AG10803 (cell line): ENCODE measurements at regions not wholly inside any gene's neighbourhood (a gene's known extent, or its start where the extent isn't known, plus 50 kb on each side); places are given as distances from the start of the nearest gene placed in this dataset.
"Not testable (repeated sequence)": the region's sequence is repeated elsewhere in the genome, so short reads cannot be mapped to it uniquely, and the experiment has no call there.

Source experiments
- DNase-seq: peaks from one replicate; pipeline ENCODE4 v3.0.0; 2010; ENCODE audit warnings: low read depth
- H3K4me3 ChIP-seq: 2 replicates; pipeline ENCODE4 v1.5.1; 2011; ENCODE audit warnings: mild to moderate bottlenecking, low read length, control low read depth
- CTCF ChIP-seq: conservative IDR thresholded peaks from 2 replicates; pipeline ENCODE4 v1.5.1; 2011; ENCODE audit warnings: mild to moderate bottlenecking, low read length, control low read depth, inconsistent platforms

GRCh38 chr4:177191586-177191985 is 118.1 kb upstream of the NEIL3 start:
- no peak for TF ChIP-seq CTCF
- no peak for DNase-seq
- H3K4me3 ChIP-seq: no peak overlapping the region

- no peak for TF ChIP-seq CTCF
Observed at GRCh38 chr4:177191991-177192390, 117.7 kb upstream of the NEIL3 start.

GRCh38 chr4:177193024-177193715 is 116.5 kb upstream of the NEIL3 start:
- H3K4me3 ChIP-seq, DNase-seq: not testable (repeated sequence)

More at GRCh38 chr4:177191991-177192390, 117.7 kb upstream of the NEIL3 start:
- DNase-seq: no peak
- no peak overlapping the region for H3K4me3 ChIP-seq

GRCh38 chr4:177194906-177195305 is 114.8 kb upstream of the NEIL3 start:
- H3K4me3 ChIP-seq: no peak overlapping the region
- DNase-seq: no peak
- no peak for TF ChIP-seq CTCF

- DNase-seq: no peak
- H3K4me3 ChIP-seq: no peak overlapping the region
- no peak for TF ChIP-seq CTCF
Observed at GRCh38 chr4:177196615-177197014, 113.1 kb upstream of the NEIL3 start.

- no peak for DNase-seq
- H3K4me3 ChIP-seq: no peak overlapping the region
- no peak for TF ChIP-seq CTCF
Observed at GRCh38 chr4:177201614-177202013, 108.1 kb upstream of the NEIL3 start.

- no peak for TF ChIP-seq CTCF
- DNase-seq: no peak
- no peak overlapping the region for H3K4me3 ChIP-seq
Observed at GRCh38 chr4:177204126-177204525, 105.5 kb upstream of the NEIL3 start.
